T1000 (cell line): ENCODE measurements at regions not wholly inside any gene's neighbourhood (a gene's known extent, or its start where the extent isn't known, plus 50 kb on each side); places are given as distances from the start of the nearest gene placed in this dataset.

Source experiments
- DNase-seq: peaks from one replicate; lab custom pipeline; 2025; ENCODE audit warnings: mixed read lengths; lab: John Stamatoyannopoulos, UW

GRCh38 chr1:218772575-218772974, 401.1 kb upstream of the LYPLAL1 start:
- no peak for DNase-seq

GRCh38 chr1:218775501-218776021, 398.1 kb upstream of the LYPLAL1 start:
- no peak for DNase-seq

- no peak for DNase-seq
Observed at GRCh38 chr1:218778257-218779126, 395.2 kb upstream of the LYPLAL1 start.

- no peak for DNase-seq
Observed at GRCh38 chr1:218779341-218780100, 394.2 kb upstream of the LYPLAL1 start.

GRCh38 chr1:218783131-218783530, 390.5 kb upstream of the LYPLAL1 start:
- DNase-seq, result no peak

GRCh38 chr1:218783916-218784315, 389.8 kb upstream of the LYPLAL1 start:
- no peak for DNase-seq

- no peak for DNase-seq
Observed at GRCh38 chr1:218785928-218786327, 387.8 kb upstream of the LYPLAL1 start.

GRCh38 chr1:218787826-218788225, 385.9 kb upstream of the LYPLAL1 start:
- DNase-seq, result no peak

GRCh38 chr1:218796773-218797172, 376.9 kb upstream of the LYPLAL1 start:
- no peak for DNase-seq

GRCh38 chr1:218802799-218803198, 370.9 kb upstream of the LYPLAL1 start:
- DNase-seq, result no peak

- DNase-seq, result no peak
Observed at GRCh38 chr1:218803351-218803997, 370.2 kb upstream of the LYPLAL1 start.

- DNase-seq, result no peak
Observed at GRCh38 chr1:218804014-218804785, 369.5 kb upstream of the LYPLAL1 start.

- DNase-seq, result no peak
Observed at GRCh38 chr1:218809061-218809460, 364.6 kb upstream of the LYPLAL1 start.

- DNase-seq, result no peak
Observed at GRCh38 chr1:218809625-218810024, 364.1 kb upstream of the LYPLAL1 start.

GRCh38 chr1:218810306-218810705, 363.4 kb upstream of the LYPLAL1 start:
- no peak for DNase-seq

GRCh38 chr1:218811497-218811896, 362.2 kb upstream of the LYPLAL1 start:
- DNase-seq, result no peak

GRCh38 chr1:218812360-218812759, 361.3 kb upstream of the LYPLAL1 start:
- no peak for DNase-seq

- no peak for DNase-seq
Observed at GRCh38 chr1:218813237-218813636, 360.4 kb upstream of the LYPLAL1 start.

GRCh38 chr1:218815076-218815475, 358.6 kb upstream of the LYPLAL1 start:
- DNase-seq, result no peak

GRCh38 chr1:218817071-218817470, 356.6 kb upstream of the LYPLAL1 start:
- DNase-seq, result no peak

- no peak for DNase-seq
Observed at GRCh38 chr1:218817691-218818465, 355.8 kb upstream of the LYPLAL1 start.
